Endodermal cell (in vitro differentiated cells): ENCODE measurements at regions not wholly inside any gene's neighbourhood (a gene's known extent, or its start where the extent isn't known, plus 50 kb on each side); places are given as distances from the start of the nearest gene placed in this dataset.

Experiments
- DNase-seq: peaks from one replicate; pipeline ENCODE4 v3.0.0-alpha.2; 2017
- H3K27ac ChIP-seq: 2 replicates; pipeline ENCODE4 v1.5.1; 2013; ENCODE audit warnings: mild to moderate bottlenecking, low read depth, low read length, moderate library complexity
- H3K27me3 ChIP-seq: 2 replicates; pipeline ENCODE4 v1.6.1; 2013; ENCODE audit warnings: mild to moderate bottlenecking, low read length, moderate library complexity; ENCODE audit not compliant: insufficient read depth, control insufficient read depth, poor library complexity, severe bottlenecking
- H3K36me3 ChIP-seq: 2 replicates; pipeline ENCODE4 v1.7.0; 2013; ENCODE audit warnings: mild to moderate bottlenecking, low read length, moderate library complexity; ENCODE audit not compliant: control insufficient read depth, insufficient read depth
- H3K4me1 ChIP-seq: one replicate; pipeline ENCODE4 v1.7.0; 2013; ENCODE audit warnings: low read length; ENCODE audit not compliant: control insufficient read depth, insufficient read depth
- H3K4me3 ChIP-seq: 2 replicates; pipeline ENCODE4 v1.5.1; 2013; ENCODE audit warnings: mild to moderate bottlenecking, low read length, moderate library complexity
- H3K9ac ChIP-seq: 2 replicates; pipeline ENCODE4 v1.6.1; 2013; ENCODE audit warnings: mild to moderate bottlenecking, low read length, moderate library complexity; ENCODE audit not compliant: poor library complexity, severe bottlenecking; ENCODE audit errors: extremely low read depth
- H3K9me3 ChIP-seq: 2 replicates; pipeline ENCODE4 v1.6.1; 2013; ENCODE audit warnings: mild to moderate bottlenecking, low read length, moderate library complexity; ENCODE audit not compliant: control insufficient read depth
- H3K27ac Mint-ChIP-seq: 2 replicates; pipeline ENCODE4 v1.8.0; 2020; ENCODE audit warnings: mixed read lengths
- H3K27me3 Mint-ChIP-seq: 2 replicates; pipeline ENCODE4 v1.8.0; 2021; ENCODE audit warnings: mild to moderate bottlenecking, mixed read lengths; ENCODE audit not compliant: insufficient read depth
- H3K36me3 Mint-ChIP-seq: 2 replicates; pipeline ENCODE4 v1.8.0; 2020; ENCODE audit warnings: low read depth, mixed read lengths
- H3K4me1 Mint-ChIP-seq: 2 replicates; pipeline ENCODE4 v1.8.0; 2020; ENCODE audit warnings: mixed read lengths
- H3K4me3 Mint-ChIP-seq: 2 replicates; pipeline ENCODE4 v1.8.0; 2020; ENCODE audit warnings: mild to moderate bottlenecking, moderate library complexity, mixed read lengths
- H3K9me3 Mint-ChIP-seq: 2 replicates; pipeline ENCODE4 v1.8.0; 2020; ENCODE audit warnings: mild to moderate bottlenecking, mixed read lengths
- CTCF ChIP-seq: fragments of 200-600 bp; sonication (generic); conservative IDR thresholded peaks from 2 replicates; pipeline ENCODE4 v1.5.0; 2021; ENCODE audit warnings: antibody characterized with exemption, mild to moderate bottlenecking
- WGBS, 2 experiments: methylation state at CpG; one replicate each; pipeline versions ENCODE4 v1.1.5 to v1.1.7; 2013; ENCODE audit warnings: missing lambda C conversion rate in 2 of 2, mixed read lengths in 1 of 2; ENCODE audit not compliant: insufficient coverage in 1 of 2, insufficient read length in 1 of 2; 5-methylcytosine and 5-hydroxymethylcytosine counted together

- Histone ChIP-seq H3K9ac (no peak overlapping the region), H3K4me3 (no peak overlapping the region), H3K27me3 (peaks cover 78% of the 10 kb centered on the region), H3K36me3 (no peaks in the 10 kb centered on the region), H3K4me1 (no peaks in the 10 kb centered on the region), H3K9me3 (no peaks in the 10 kb centered on the region), H3K27ac (no peak overlapping the region)
- Mint-ChIP-seq H3K9me3 (no peaks in the 10 kb centered on the region), H3K27ac (no peak overlapping the region), H3K4me1 (peaks cover 16% of the 10 kb centered on the region), H3K4me3 (no peak overlapping the region), H3K36me3 (no peaks in the 10 kb centered on the region), H3K27me3 (peaks cover 34% of the 10 kb centered on the region)
- DNase-seq: no peak
- WGBS, 2 experiments: 90% methylated on average over 3 to 6 of the region's 6 CpGs
- no peak for TF ChIP-seq CTCF
Observed at GRCh38 chr5:119897537-119898370, 268.4 kb downstream of the FAM170A start.

GRCh38 chr5:119899981-119900380 lies 270.6 kb downstream of the FAM170A start:
- Mint-ChIP-seq H3K9me3 (peaks cover 6% of the 10 kb centered on the region), H3K4me3 (no peak overlapping the region), H3K36me3 (no peaks in the 10 kb centered on the region), H3K27me3 (peaks cover 35% of the 10 kb centered on the region), H3K27ac (no peak overlapping the region), H3K4me1 (peaks cover 11% of the 10 kb centered on the region)
- H3K27me3 ChIP-seq: peaks cover 64% of the 10 kb centered on the region
- H3K4me3 ChIP-seq: no peak overlapping the region
- no peaks in the 10 kb centered on the region for H3K9me3 ChIP-seq
- no peak overlapping the region for H3K9ac ChIP-seq
- no peak overlapping the region for H3K27ac ChIP-seq
- TF ChIP-seq CTCF: no peak
- H3K36me3 ChIP-seq: no peaks in the 10 kb centered on the region
- WGBS, 2 experiments: 45 to 50% methylated on average over 2 of the region's 2 CpGs
- DNase-seq: no peak
- no peaks in the 10 kb centered on the region for H3K4me1 ChIP-seq

GRCh38 chr5:119902593-119902992 lies 273.2 kb downstream of the FAM170A start:
- H3K27ac ChIP-seq: no peak overlapping the region
- peaks cover 5% of the 10 kb centered on the region for H3K9me3 ChIP-seq
- H3K9ac ChIP-seq: no peak overlapping the region
- no peak for TF ChIP-seq CTCF
- no peak overlapping the region for H3K4me3 ChIP-seq
- WGBS, 2 experiments: 85% methylated on average over 2 of the region's 2 CpGs; no CpG with 5 or more reads in 1 of the 2 experiments
- Mint-ChIP-seq H3K9me3 (peaks cover 23% of the 10 kb centered on the region), H3K36me3 (no peaks in the 10 kb centered on the region), H3K4me1 (peaks cover 2% of the 10 kb centered on the region), H3K4me3 (no peak overlapping the region), H3K27me3 (peaks cover 26% of the 10 kb centered on the region), H3K27ac (no peak overlapping the region)
- no peak for DNase-seq
- H3K36me3 ChIP-seq: no peaks in the 10 kb centered on the region
- H3K4me1 ChIP-seq: no peaks in the 10 kb centered on the region
- peaks cover 38% of the 10 kb centered on the region for H3K27me3 ChIP-seq
